ENCODE measurements at regions not wholly inside any gene's neighbourhood (a gene's known extent, or its start where the extent isn't known, plus 50 kb on each side); places are given as distances from the start of the nearest gene placed in this dataset.
A peak's percentile ranks its signal among the peaks of the same experiment; 100 is the strongest.

GRCh38 chr4:125365731-125366130 is 51.0 kb downstream of the FAT4 start:
- DNase-seq (ENCODE audit: low spot score), result no peak
- TF ChIP-seq, protein P1, sequence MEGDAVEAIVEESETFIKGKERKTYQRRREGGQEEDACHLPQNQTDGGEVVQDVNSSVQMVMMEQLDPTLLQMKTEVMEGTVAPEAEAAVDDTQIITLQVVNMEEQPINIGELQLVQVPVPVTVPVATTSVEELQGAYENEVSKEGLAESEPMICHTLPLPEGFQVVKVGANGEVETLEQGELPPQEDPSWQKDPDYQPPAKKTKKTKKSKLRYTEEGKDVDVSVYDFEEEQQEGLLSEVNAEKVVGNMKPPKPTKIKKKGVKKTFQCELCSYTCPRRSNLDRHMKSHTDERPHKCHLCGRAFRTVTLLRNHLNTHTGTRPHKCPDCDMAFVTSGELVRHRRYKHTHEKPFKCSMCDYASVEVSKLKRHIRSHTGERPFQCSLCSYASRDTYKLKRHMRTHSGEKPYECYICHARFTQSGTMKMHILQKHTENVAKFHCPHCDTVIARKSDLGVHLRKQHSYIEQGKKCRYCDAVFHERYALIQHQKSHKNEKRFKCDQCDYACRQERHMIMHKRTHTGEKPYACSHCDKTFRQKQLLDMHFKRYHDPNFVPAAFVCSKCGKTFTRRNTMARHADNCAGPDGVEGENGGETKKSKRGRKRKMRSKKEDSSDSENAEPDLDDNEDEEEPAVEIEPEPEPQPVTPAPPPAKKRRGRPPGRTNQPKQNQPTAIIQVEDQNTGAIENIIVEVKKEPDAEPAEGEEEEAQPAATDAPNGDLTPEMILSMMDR (conservative IDR thresholded peaks at IDR 0.05; ENCODE audit: low read depth), result no peak
- ChIA-PET POLR2A (ENCODE audit: low non-redundant PET) (no interaction called here), CTCF (no interaction called here)
- H3K27ac ChIP-seq, result no peak overlapping the region

DNA sequence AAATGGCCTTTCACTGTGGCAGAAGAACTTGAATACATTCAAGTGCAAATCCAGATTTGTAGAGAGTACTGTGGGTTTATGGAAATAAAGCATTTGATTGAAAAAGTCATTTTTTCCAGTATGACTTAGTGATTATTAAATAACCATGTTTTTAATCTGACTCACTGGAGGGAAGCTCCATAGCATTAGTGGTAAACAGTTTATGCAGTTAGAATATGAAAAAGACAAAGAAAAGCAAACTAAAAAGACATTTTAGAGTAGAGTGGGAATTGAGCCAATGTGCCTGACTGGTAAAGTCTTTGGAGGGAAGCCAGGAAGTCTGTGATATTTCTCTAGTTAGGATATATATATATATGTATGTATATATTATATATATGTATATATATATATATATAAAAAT is 53.4 kb downstream of the FAT4 start:
- DNase-seq (ENCODE audit: low spot score), result peak; percentile 7
- TF ChIP-seq, protein P1 (conservative IDR thresholded peaks at IDR 0.05; ENCODE audit: low read depth), result no peak
- H3K27ac ChIP-seq, result no peak overlapping the region
- ChIA-PET CTCF (no interaction called here), POLR2A (ENCODE audit: low non-redundant PET) (no interaction called here)

DNA sequence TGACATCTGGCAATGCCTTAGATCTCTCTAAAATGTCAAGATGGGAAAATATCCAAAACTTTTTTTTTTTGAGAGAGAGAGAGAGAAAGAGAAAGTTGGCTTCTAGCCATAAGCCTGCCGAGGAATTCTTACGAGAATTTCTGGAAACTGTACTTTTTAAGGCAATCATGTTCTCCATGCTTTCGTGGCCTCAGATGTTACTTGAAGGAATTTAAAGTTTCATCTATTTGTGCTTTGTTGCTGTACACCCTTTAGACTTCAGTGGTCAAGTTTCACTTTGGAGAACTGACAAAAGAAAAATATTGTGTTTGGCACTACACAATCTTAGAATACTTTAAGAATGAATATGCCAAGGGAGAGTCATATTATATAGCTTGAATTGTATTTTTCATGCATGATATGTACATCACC is 53.9 kb downstream of the FAT4 start:
- POLR2A ChIA-PET (ENCODE audit: low non-redundant PET), result no interaction called here
- TF ChIP-seq, protein P1 (conservative IDR thresholded peaks at IDR 0.05; ENCODE audit: low read depth), result no peak
- CTCF ChIA-PET, result no interaction called here

DNA sequence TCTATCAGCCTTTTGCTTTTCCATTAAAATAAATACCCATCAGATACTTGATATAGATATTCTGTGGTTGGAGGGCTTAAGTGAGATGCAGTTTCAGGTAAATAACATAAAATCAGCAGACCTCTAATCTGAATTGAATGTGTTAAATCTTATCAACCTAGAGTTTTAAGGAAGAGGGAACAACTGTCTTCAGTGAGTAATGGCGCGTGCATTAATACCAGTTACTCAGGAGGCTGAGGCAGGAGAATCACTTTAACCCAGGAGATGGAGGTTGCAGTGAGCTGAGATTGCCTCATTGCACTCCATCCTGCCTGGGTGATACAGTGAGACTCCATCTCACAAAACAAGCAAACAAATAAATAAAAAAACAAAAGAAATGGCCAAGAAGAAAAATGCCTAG is 54.3 kb downstream of the FAT4 start:
- CTCF ChIA-PET, result no interaction called here
- POLR2A ChIA-PET (ENCODE audit: low non-redundant PET), result no interaction called here

More for the DNA sequence above, 53.9 kb downstream of the FAT4 start:
- DNase-seq (ENCODE audit: low spot score), result peak; percentile 3
- H3K27ac ChIP-seq, result no peak overlapping the region

DNA sequence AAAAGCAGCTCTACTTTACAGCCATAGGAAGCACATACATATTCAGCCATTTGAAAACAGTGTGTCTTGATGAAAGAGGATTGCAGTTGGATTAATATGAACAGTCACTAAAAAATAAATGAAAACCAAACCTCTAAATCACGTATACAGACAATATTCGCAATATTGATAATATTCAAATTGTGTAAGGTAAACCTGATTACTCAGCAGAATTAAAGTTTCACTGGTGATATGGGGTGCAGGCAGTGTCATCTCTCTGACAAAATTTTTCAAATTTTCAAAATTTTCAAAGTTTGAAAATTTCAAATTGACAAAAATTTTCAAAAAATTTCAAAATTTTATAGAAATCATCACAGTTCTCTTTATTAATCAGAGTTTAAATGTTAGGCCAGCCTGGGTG is 55.7 kb downstream of the FAT4 start:
- POLR2A ChIA-PET (ENCODE audit: low non-redundant PET), result no interaction called here
- TF ChIP-seq, protein P1 (conservative IDR thresholded peaks at IDR 0.05; ENCODE audit: low read depth), result no peak
- CTCF ChIA-PET, result no interaction called here
- no peak for DNase-seq (ENCODE audit: low spot score)
- H3K27ac ChIP-seq, result no peak overlapping the region

More for the DNA sequence above, 54.3 kb downstream of the FAT4 start:
- DNase-seq (ENCODE audit: low spot score), result no peak
- TF ChIP-seq, protein P1 (conservative IDR thresholded peaks at IDR 0.05; ENCODE audit: low read depth), result no peak
- no peak overlapping the region for H3K27ac ChIP-seq

DNA sequence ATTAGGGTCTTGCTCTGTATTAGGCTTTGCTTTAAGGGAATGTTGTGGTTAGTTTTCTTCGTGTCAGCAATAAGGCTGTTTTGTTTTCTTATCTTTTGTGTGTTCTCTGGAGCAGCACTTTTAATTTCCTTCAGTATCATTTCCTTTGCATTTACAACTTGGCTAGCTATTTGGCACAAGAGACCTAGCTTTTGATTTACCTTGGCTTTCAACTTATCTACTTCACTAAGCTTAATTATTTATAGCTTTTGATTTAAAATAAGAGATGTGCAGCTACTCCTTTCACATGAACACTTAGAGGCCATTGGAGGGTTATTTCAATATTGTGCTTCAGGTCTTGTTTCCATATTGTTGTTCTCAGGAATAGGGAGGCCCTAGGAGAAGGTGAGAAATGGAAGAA is 68.2 kb downstream of the FAT4 start:
- POLR2A ChIA-PET (ENCODE audit: low non-redundant PET), result no interaction called here
- H3K27ac ChIP-seq, result no peak overlapping the region
- TF ChIP-seq, protein P1 (conservative IDR thresholded peaks at IDR 0.05; ENCODE audit: low read depth), result no peak
- CTCF ChIA-PET, result interaction anchor here (0.6 kb wide), 1 partner anchor 22 kb away, joined by 6 read pairs; no protein-coding TSS in a partner anchor
- no peak for DNase-seq (ENCODE audit: low spot score)

GRCh38 chr4:125387770-125388169 is 73.0 kb downstream of the FAT4 start:
- no peak overlapping the region for H3K27ac ChIP-seq
- ChIA-PET POLR2A (ENCODE audit: low non-redundant PET) (no interaction called here), CTCF (no interaction called here)
- TF ChIP-seq, protein P1 (conservative IDR thresholded peaks at IDR 0.05; ENCODE audit: low read depth), result no peak
- DNase-seq (ENCODE audit: low spot score), result no peak

Data from RWPE1 (cell line).